Globus pallidus (tissue), 1 donor: ENCODE measurements at regions not wholly inside any gene's neighbourhood (a gene's known extent, or its start where the extent isn't known, plus 50 kb on each side); places are given as distances from the start of the nearest gene placed in this dataset.

Source experiments
- DNase-seq: peaks from one replicate; pipeline ENCODE4 v3.0.0-alpha.2; 2015; ENCODE audit warnings: low spot score

DNA sequence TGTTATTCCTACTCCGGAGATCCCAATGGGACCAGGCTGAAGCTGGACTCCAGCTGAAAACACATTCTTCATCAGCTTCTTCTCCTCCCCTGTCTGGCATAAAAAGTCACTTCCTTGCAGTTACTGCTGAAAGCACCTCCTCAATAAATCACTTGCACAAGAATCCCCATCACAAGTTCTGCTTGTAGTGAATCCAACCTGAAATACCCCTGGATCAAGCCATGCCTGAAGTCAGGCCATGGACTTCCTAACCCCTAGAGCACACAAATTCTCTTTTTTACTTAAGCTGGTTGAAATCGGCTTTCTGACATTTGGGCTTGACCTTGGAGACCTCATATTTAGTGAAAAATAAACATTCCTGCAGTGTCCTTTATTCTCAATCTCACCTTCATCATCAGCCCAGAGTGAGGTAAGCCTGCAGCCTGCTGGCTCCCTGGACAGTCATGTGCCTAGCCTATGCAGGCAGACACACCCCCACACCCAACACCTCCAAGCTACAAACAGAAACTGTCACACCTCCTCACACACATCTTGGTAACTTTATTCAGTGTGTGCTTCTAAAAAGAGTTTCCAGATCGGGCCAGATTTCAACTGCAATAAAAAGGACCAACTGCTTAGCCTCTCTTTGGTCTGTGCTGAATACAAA, 51.5 kb upstream of the PTPRT start:
- no peak for DNase-seq
